Gastroesophageal sphincter (tissue), 4 donors: ENCODE measurements at regions not wholly inside any gene's neighbourhood (a gene's known extent, or its start where the extent isn't known, plus 50 kb on each side); places are given as distances from the start of the nearest gene placed in this dataset.
A peak's percentile ranks its signal among the peaks of the same experiment; 100 is the strongest.

Experiments
- ATAC-seq: fragments of 150-250 bp; one replicate; pipeline ENCODE4 v1.9.1; 2016; ENCODE audit warnings: mild to moderate bottlenecking, moderate library complexity
- H3K27ac ChIP-seq, 4 donors: fragments of 200-600 bp; sonication (generic) in 3 of 4; 1 replicate in 3 of 4; 2 replicates in 1 of 4; pipeline ENCODE4 v1.5.1; 2016 to 2019
- H3K27me3 ChIP-seq: fragments of 200-600 bp; sonication (generic); one replicate; pipeline ENCODE4 v1.5.1; 2019
- H3K36me3 ChIP-seq, 2 donors: fragments of 200-600 bp; sonication (generic); one replicate each; pipeline ENCODE4 v1.5.1; 2019; ENCODE audit warnings: control low read depth in 1 of 2
- H3K4me1 ChIP-seq, 3 donors: fragments of 200-600 bp; sonication (generic); 1 replicate in 2 of 3; 2 replicates in 1 of 3; pipeline ENCODE4 v1.5.1; 2016 to 2019; ENCODE audit warnings: control low read depth in 2 of 3
- H3K4me3 ChIP-seq, 2 donors: fragments of 200-600 bp; sonication (generic); one replicate each; pipeline ENCODE4 v1.5.1; 2019; ENCODE audit warnings: mild to moderate bottlenecking in 1 of 2, moderate library complexity in 1 of 2
- H3K9me3 ChIP-seq, 3 donors: fragments of 200-600 bp; sonication (generic); one replicate each; pipeline ENCODE4 v1.5.1; 2017 to 2019; ENCODE audit warnings: control low read depth in 2 of 3
- EP300 ChIP-seq: sonication (generic); formaldehyde crosslinking; IDR thresholded peaks from one replicate; pipeline ENCODE4 v1.6.1; 2017; ENCODE audit warnings: antibody characterized with exemption, mild to moderate bottlenecking
- POLR2A ChIP-seq, 2 donors: fragments of 450-650 bp; IDR thresholded peaks; one replicate each; pipeline ENCODE4 v1.6.1; 2017; ENCODE audit warnings: antibody characterized with exemption in 2 of 2, mild to moderate bottlenecking in 2 of 2, moderate library complexity in 1 of 2
- POLR2AphosphoS5 ChIP-seq: sonication (generic); formaldehyde crosslinking; IDR thresholded peaks from one replicate; pipeline ENCODE4 v1.6.1; 2017; ENCODE audit warnings: antibody characterized with exemption
- WGBS, 2 donors: methylation state at CpG; one replicate each; pipeline ENCODE4 v1.1.5; 2018; ENCODE audit warnings: low coverage in 1 of 2; 5-methylcytosine and 5-hydroxymethylcytosine counted together
- TF ChIP-seq, protein P1 (sequence below), 4 experiments: fragments of 200-600 bp in 2 of 4; fragments of 450-650 bp in 2 of 4; sonication (generic) in 1 of 4; IDR thresholded peaks; one replicate each; pipeline ENCODE4 v1.5.1; 2017 to 2019; ENCODE audit warnings: antibody characterized with exemption in 4 of 4, mild to moderate bottlenecking in 2 of 4, moderate library complexity in 2 of 4

DNA sequence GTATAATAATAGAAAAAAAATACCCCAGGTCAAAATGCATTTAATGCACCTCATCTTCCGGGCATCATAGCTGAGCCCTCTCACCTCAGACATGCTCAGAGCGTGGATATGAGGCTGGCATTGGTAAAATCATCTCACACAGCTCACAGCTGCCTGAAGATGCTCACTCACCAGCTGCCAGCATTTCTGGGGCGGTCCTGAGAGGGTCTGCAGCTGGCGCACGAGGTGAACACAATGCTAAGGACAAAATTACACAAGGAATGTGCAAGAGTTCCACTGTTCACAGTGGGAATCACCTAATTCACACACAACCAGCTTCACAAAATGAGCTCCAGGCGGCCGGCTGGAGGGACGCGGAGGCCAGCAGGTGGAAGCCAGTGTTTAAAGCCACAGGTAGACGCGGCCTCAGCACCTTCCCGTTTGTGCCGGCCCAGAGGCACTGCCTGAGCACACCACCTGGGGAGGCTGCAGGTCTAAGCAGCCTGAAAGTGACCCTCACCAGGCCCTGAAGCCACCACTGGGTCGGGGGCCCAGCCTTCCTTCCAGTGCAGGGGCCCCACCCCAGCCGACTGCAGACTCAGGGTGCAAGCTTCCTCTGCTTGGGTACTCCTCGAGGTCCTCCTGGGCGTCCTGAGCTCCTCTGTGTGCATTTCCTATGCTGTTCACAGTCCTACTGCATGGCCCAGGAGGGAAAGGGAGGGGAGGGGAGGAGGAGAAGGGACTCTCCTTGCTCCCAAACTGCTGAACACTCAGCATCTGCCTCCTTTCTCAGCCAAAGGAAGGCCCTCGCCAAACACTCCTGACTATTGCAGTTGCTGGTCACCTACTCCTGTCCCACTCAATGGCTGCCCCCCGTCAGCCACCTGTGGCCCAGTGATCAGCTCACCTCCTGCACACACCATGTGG, 61.2 kb upstream of the FAM20C start:
- no peaks in the 10 kb centered on the region for H3K9me3 ChIP-seq
- H3K27me3 ChIP-seq: no peaks in the 10 kb centered on the region
- no peaks in the 10 kb centered on the region for H3K36me3 ChIP-seq
- peaks cover 0 to 46% (median 20%) of the 10 kb centered on the region in 3 donors for H3K4me1 ChIP-seq
- TF ChIP-seq POLR2A (IDR thresholded peaks at IDR 0.05) (no peak), POLR2AphosphoS5 (no peak), EP300 (no peak)
- TF ChIP-seq, protein P1, sequence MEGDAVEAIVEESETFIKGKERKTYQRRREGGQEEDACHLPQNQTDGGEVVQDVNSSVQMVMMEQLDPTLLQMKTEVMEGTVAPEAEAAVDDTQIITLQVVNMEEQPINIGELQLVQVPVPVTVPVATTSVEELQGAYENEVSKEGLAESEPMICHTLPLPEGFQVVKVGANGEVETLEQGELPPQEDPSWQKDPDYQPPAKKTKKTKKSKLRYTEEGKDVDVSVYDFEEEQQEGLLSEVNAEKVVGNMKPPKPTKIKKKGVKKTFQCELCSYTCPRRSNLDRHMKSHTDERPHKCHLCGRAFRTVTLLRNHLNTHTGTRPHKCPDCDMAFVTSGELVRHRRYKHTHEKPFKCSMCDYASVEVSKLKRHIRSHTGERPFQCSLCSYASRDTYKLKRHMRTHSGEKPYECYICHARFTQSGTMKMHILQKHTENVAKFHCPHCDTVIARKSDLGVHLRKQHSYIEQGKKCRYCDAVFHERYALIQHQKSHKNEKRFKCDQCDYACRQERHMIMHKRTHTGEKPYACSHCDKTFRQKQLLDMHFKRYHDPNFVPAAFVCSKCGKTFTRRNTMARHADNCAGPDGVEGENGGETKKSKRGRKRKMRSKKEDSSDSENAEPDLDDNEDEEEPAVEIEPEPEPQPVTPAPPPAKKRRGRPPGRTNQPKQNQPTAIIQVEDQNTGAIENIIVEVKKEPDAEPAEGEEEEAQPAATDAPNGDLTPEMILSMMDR (IDR thresholded peaks at IDR 0.05): no peak
- ATAC-seq: no peak
- WGBS, 2 donors: 86 to 93% methylated on average over 2 to 6 of the region's 19 CpGs
- no peak overlapping the region for H3K4me3 ChIP-seq
- peak overlapping the region in 2 of 4 donors; percentile 20 to 57 for H3K27ac ChIP-seq

DNA sequence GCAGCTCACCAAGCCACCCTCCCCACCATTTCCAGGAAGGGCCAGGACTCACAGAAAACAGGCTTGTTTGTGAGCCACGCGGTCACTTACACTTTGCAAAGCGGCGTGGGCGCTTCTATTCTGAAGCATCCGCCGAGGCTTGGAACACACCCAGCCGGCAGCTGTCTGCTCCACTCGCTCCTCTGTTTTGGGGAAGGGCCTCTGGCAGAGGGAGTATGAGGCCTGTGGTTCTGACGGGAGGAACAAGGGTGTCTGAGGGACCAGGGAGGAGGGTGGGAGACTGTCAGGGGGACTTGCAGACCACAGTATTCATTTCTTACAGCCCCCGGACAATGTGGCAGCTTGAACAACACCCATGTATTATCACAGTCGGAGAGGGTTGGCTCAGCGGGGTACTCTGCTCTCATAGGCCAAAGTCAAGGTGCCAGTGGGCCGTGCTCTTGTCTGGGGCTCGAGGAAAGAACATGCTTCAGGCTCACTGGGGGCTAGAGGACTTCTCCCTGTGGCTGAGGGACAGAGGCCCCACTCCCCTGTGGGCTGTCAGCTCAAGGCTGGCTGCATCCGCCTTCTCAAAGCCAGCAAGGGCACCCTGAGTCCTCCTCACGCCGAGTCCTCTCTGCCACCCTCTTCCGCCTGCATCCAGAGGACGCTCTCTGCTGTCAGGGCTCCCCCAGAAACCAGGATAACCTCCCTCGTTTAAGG, 60.4 kb upstream of the FAM20C start:
- H3K4me3 ChIP-seq: no peak overlapping the region
- no peaks in the 10 kb centered on the region for H3K36me3 ChIP-seq
- ATAC-seq: no peak
- WGBS, 2 donors: 47% methylated on average over 3 of the region's 21 CpGs
- H3K27me3 ChIP-seq: no peaks in the 10 kb centered on the region
- H3K4me1 ChIP-seq: peaks cover 0 to 46% (median 20%) of the 10 kb centered on the region in 3 donors
- TF ChIP-seq POLR2AphosphoS5 (no peak), POLR2A (IDR thresholded peaks at IDR 0.05) (no peak), EP300 (no peak)
- TF ChIP-seq, protein P1 (IDR thresholded peaks at IDR 0.05): no peak
- H3K9me3 ChIP-seq: no peaks in the 10 kb centered on the region
- peak overlapping the region in 2 of 4 donors; percentile 20 to 57 for H3K27ac ChIP-seq

DNA sequence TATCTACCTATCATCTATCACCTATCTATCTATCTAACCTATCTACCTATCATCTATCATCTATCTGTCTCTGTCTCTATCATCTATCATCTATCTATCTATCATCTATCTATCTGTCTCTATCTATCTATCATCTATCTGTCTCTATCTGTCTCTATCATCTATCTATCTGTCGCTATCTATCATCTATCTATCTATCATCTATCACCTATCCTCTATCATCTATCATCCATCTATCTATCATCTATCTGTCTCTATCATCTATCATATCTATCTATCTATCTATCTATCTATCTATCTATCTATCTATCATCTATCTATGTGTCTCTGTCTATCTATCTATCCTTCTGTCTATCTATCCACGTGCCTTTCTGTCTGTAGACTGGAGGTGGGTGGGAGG, 59.5 kb upstream of the FAM20C start:
- WGBS, 2 donors: 86 to 100% methylated on average over 1 to 2 of the region's 2 CpGs
- H3K27me3 ChIP-seq: no peaks in the 10 kb centered on the region
- peaks cover 0 to 46% (median 20%) of the 10 kb centered on the region in 3 donors for H3K4me1 ChIP-seq
- no peak overlapping the region for H3K27ac ChIP-seq
- TF ChIP-seq, protein P1 (IDR thresholded peaks at IDR 0.05): no peak
- no peak for TF ChIP-seq POLR2AphosphoS5
- TF ChIP-seq POLR2A (IDR thresholded peaks at IDR 0.05): no peak
- no peak for TF ChIP-seq EP300
- no peak for ATAC-seq
- no peak overlapping the region for H3K4me3 ChIP-seq
- no peaks in the 10 kb centered on the region for H3K36me3 ChIP-seq
- no peaks in the 10 kb centered on the region for H3K9me3 ChIP-seq

DNA sequence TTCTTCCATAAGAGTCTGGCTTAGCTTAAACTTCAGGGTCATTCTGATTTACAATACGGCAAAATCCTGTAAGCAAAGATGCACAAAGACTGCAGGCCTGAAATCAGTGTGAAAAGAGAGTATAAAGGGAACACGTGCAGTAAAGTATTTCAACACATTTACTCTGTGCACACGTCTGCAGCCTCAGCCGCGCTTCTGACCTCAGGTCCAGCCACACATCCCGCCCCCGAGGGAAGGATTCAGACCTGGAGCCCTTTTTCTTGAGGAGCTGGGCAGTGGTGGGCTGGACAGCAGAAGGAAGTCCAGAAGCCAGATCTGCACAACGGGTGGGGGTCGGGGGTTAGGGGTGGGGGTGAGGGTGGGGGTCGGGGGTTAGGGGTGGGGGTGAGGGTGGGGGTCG, 58.9 kb upstream of the FAM20C start:
- WGBS, 2 donors: 49 to 70% methylated on average over 2 to 3 of the region's 11 CpGs
- Histone ChIP-seq H3K4me1 (peaks cover 0 to 41% (median 20%) of the 10 kb centered on the region in 3 donors), H3K36me3 (no peaks in the 10 kb centered on the region), H3K9me3 (no peaks in the 10 kb centered on the region), H3K27me3 (no peaks in the 10 kb centered on the region), H3K4me3 (no peak overlapping the region), H3K27ac (no peak overlapping the region)
- ATAC-seq: no peak
- TF ChIP-seq, protein P1 (IDR thresholded peaks at IDR 0.05): no peak
- TF ChIP-seq EP300: no peak
- no peak for TF ChIP-seq POLR2A (IDR thresholded peaks at IDR 0.05)
- no peak for TF ChIP-seq POLR2AphosphoS5
